KBM-7 (cell line): ENCODE measurements at regions not wholly inside any gene's neighbourhood (a gene's known extent, or its start where the extent isn't known, plus 50 kb on each side); places are given as distances from the start of the nearest gene placed in this dataset.

Experiments
- DNase-seq: peaks from one replicate; pipeline ENCODE4 v3.0.0-alpha.2; 2015
- in situ Hi-C: fragments of 300-500 bp; cut with MboI; formaldehyde crosslinking; loops from 2 replicates; pipeline ENCODE4 v1.14.3; 2020; ENCODE audit warnings: low sequenced_read_pairs, low pct_unique_long_range_greater_than_20kb, mixed read lengths

GRCh38 chr1:68378296-68379084 lies 71.3 kb downstream of the RPE65 start:
- in situ Hi-C loops = no loop called here
- no peak for DNase-seq

- DNase-seq = no peak
- in situ Hi-C loops = no loop called here
Observed at GRCh38 chr1:68377098-68377497, 72.7 kb downstream of the RPE65 start.

GRCh38 chr1:68376441-68376840 lies 73.3 kb downstream of the RPE65 start:
- in situ Hi-C loops = no loop called here
- DNase-seq = no peak

- in situ Hi-C loops = no loop called here
- DNase-seq = no peak
Observed at GRCh38 chr1:68375919-68376318, 73.8 kb downstream of the RPE65 start.

GRCh38 chr1:68373173-68373572 lies 76.6 kb downstream of the RPE65 start:
- in situ Hi-C loops = no loop called here
- no peak for DNase-seq

GRCh38 chr1:68372487-68372886 lies 77.3 kb downstream of the RPE65 start:
- in situ Hi-C loops = no loop called here
- DNase-seq = no peak

- in situ Hi-C loops = no loop called here
- DNase-seq = no peak
Observed at GRCh38 chr1:68370101-68370915, 79.4 kb downstream of the RPE65 start.

- in situ Hi-C loops = no loop called here
- no peak for DNase-seq
Observed at GRCh38 chr1:68366572-68366971, 83.2 kb downstream of the RPE65 start.

GRCh38 chr1:68365709-68366382 lies 83.9 kb downstream of the RPE65 start:
- no peak for DNase-seq
- in situ Hi-C loops = no loop called here

- in situ Hi-C loops = no loop called here
Observed at GRCh38 chr1:68363339-68363738, 86.4 kb downstream of the RPE65 start.

GRCh38 chr1:68361346-68361910 lies 88.3 kb downstream of the RPE65 start:
- DNase-seq = no peak

More at GRCh38 chr1:68363339-68363738, 86.4 kb downstream of the RPE65 start:
- no peak for DNase-seq

GRCh38 chr1:68359045-68359444 lies 90.7 kb downstream of the RPE65 start:
- DNase-seq = no peak
- in situ Hi-C loops = no loop called here

More at GRCh38 chr1:68361346-68361910, 88.3 kb downstream of the RPE65 start:
- in situ Hi-C loops = no loop called here

- in situ Hi-C loops = no loop called here
- no peak for DNase-seq
Observed at GRCh38 chr1:68358439-68358838, 91.3 kb downstream of the RPE65 start.

- no peak for DNase-seq
- in situ Hi-C loops = no loop called here
Observed at GRCh38 chr1:68355614-68356013, 94.1 kb downstream of the RPE65 start.

- no peak for DNase-seq
- in situ Hi-C loops = no loop called here
Observed at GRCh38 chr1:68352202-68352601, 97.6 kb downstream of the RPE65 start.

- in situ Hi-C loops = loop anchor here (25.0 kb wide), 2 partner anchors 235 to 785 kb away; no protein-coding TSS in a partner anchor
Observed at GRCh38 chr1:68347415-68347814, 102.3 kb downstream of the RPE65 start.

GRCh38 chr1:68346188-68346808 lies 103.5 kb downstream of the RPE65 start:
- in situ Hi-C loops = loop anchor here (25.0 kb wide), 2 partner anchors 234 to 784 kb away; no protein-coding TSS in a partner anchor

More at GRCh38 chr1:68347415-68347814, 102.3 kb downstream of the RPE65 start:
- DNase-seq = peak; percentile 12

GRCh38 chr1:68344208-68344607 lies 105.5 kb downstream of the RPE65 start:
- DNase-seq = no peak
- in situ Hi-C loops = loop anchor here (25.0 kb wide), 2 partner anchors 232 to 782 kb away; no protein-coding TSS in a partner anchor

More at GRCh38 chr1:68346188-68346808, 103.5 kb downstream of the RPE65 start:
- DNase-seq = peak; percentile 57

GRCh38 chr1:68340951-68341350 lies 108.6 kb upstream of the WLS start:
- no peak for DNase-seq
- in situ Hi-C loops = loop anchor here (25.0 kb wide), 2 partner anchors 229 to 779 kb away; no protein-coding TSS in a partner anchor
